GM20000 (cell line): ENCODE measurements at regions not wholly inside any gene's neighbourhood (a gene's known extent, or its start where the extent isn't known, plus 50 kb on each side); places are given as distances from the start of the nearest gene placed in this dataset.

Experiments
- DNase-seq: peaks from one replicate; pipeline ENCODE4 v3.0.0; 2012; ENCODE audit warnings: low spot score
- CTCF ChIP-seq: IDR thresholded peaks from 2 replicates; pipeline ENCODE4 v1.5.1; 2012; ENCODE audit warnings: mild to moderate bottlenecking, control low read depth; ENCODE audit errors: extremely low read depth, missing control alignments

- no peak for TF ChIP-seq CTCF
- DNase-seq = no peak
Observed at GRCh38 chr12:94811611-94812010, 161.3 kb upstream of the TMCC3 start.

GRCh38 chr12:94807951-94808350 lies 157.6 kb upstream of the TMCC3 start:
- DNase-seq = no peak
- no peak for TF ChIP-seq CTCF

GRCh38 chr12:94806617-94807016 lies 156.3 kb upstream of the TMCC3 start:
- no peak for TF ChIP-seq CTCF

GRCh38 chr12:94805749-94806529 lies 155.6 kb upstream of the TMCC3 start:
- TF ChIP-seq CTCF = no peak
- DNase-seq = no peak

More at GRCh38 chr12:94806617-94807016, 156.3 kb upstream of the TMCC3 start:
- DNase-seq = no peak

GRCh38 chr12:94803939-94804338 lies 153.6 kb upstream of the TMCC3 start:
- TF ChIP-seq CTCF = no peak
- DNase-seq = no peak

GRCh38 chr12:94802796-94803195 lies 152.4 kb upstream of the TMCC3 start:
- DNase-seq = no peak
- TF ChIP-seq CTCF = no peak

GRCh38 chr12:94801745-94802144 lies 151.4 kb upstream of the TMCC3 start:
- no peak for DNase-seq
- TF ChIP-seq CTCF = no peak
